GM19468 (cell line): ENCODE measurements at regions not wholly inside any gene's neighbourhood (a gene's known extent, or its start where the extent isn't known, plus 50 kb on each side); places are given as distances from the start of the nearest gene placed in this dataset.

Experiments used
- ATAC-seq: cut with Tn5 transposase; IDR thresholded peaks from one replicate; pipeline ENCODE4 v1.9.1; 2021; ENCODE audit warnings: mild to moderate bottlenecking, moderate library complexity, moderate number of reproducible peaks; ENCODE audit not compliant: unreplicated experiment; ENCODE audit errors: extremely low read depth

- no peak for ATAC-seq
Measured at GRCh38 chr10:43751646-43752045, 103.0 kb upstream of the ZNF32 start.

- no peak for ATAC-seq
Measured at GRCh38 chr10:43749940-43750552, 101.4 kb upstream of the ZNF32 start.

- ATAC-seq, result no peak
Measured at GRCh38 chr10:43749145-43749576, 100.5 kb upstream of the ZNF32 start.

- no peak for ATAC-seq
Measured at GRCh38 chr10:43748560-43748959, 99.9 kb upstream of the ZNF32 start.

GRCh38 chr10:43746906-43747305, 98.2 kb upstream of the ZNF32 start:
- no peak for ATAC-seq

- ATAC-seq, result no peak
Measured at GRCh38 chr10:43739161-43739560, 90.5 kb upstream of the ZNF32 start.

GRCh38 chr10:43737003-43737402, 88.3 kb upstream of the ZNF32 start:
- no peak for ATAC-seq

- ATAC-seq, result no peak
Measured at GRCh38 chr10:43735907-43736306, 87.2 kb upstream of the ZNF32 start.

GRCh38 chr10:43734716-43735115, 86.0 kb upstream of the ZNF32 start:
- no peak for ATAC-seq

- ATAC-seq, result no peak
Measured at GRCh38 chr10:43731486-43731885, 82.8 kb upstream of the ZNF32 start.

GRCh38 chr10:43728425-43728824, 79.7 kb upstream of the ZNF32 start:
- no peak for ATAC-seq

GRCh38 chr10:43727935-43728334, 79.3 kb upstream of the ZNF32 start:
- ATAC-seq, result no peak

- ATAC-seq, result no peak
Measured at GRCh38 chr10:43715334-43715733, 66.7 kb upstream of the ZNF32 start.

GRCh38 chr10:43712821-43713584, 64.3 kb upstream of the ZNF32 start:
- ATAC-seq, result no peak

GRCh38 chr10:43710772-43711471, 62.2 kb upstream of the ZNF32 start:
- ATAC-seq, result no peak

- no peak for ATAC-seq
Measured at GRCh38 chr10:43708262-43708661, 59.6 kb upstream of the ZNF32 start.

GRCh38 chr10:43707770-43708169, 59.1 kb upstream of the ZNF32 start:
- no peak for ATAC-seq

GRCh38 chr10:43706166-43706565, 57.5 kb upstream of the ZNF32 start:
- ATAC-seq, result no peak

- no peak for ATAC-seq
Measured at GRCh38 chr10:43703286-43703685, 54.6 kb upstream of the ZNF32 start.

- no peak for ATAC-seq
Measured at GRCh38 chr10:43702936-43703281, 54.2 kb upstream of the ZNF32 start.

GRCh38 chr10:43702213-43702935, 53.7 kb upstream of the ZNF32 start:
- no peak for ATAC-seq
